ACC112 (cell line): ENCODE measurements at regions not wholly inside any gene's neighbourhood (a gene's known extent, or its start where the extent isn't known, plus 50 kb on each side); places are given as distances from the start of the nearest gene placed in this dataset.

Source experiments
- H2AFZ ChIP-seq: fragments of 200-600 bp; sonication (generic); one replicate; pipeline ENCODE4 v1.6.0; 2017; ENCODE audit warnings: antibody characterized with exemption, low read length; ENCODE audit not compliant: unreplicated experiment
- H3K27ac ChIP-seq: fragments of 200-600 bp; sonication (generic); 2 replicates; pipeline ENCODE4 v1.5.1; 2014; ENCODE audit warnings: low read depth, mild to moderate bottlenecking, antibody characterized with exemption, low read length, moderate library complexity
- H3K27me3 ChIP-seq: fragments of 200-600 bp; sonication (generic); 2 replicates; pipeline ENCODE4 v1.6.1; 2014; ENCODE audit warnings: mild to moderate bottlenecking, antibody characterized with exemption, low read length, moderate library complexity, mixed read lengths; ENCODE audit not compliant: insufficient read depth
- H3K36me3 ChIP-seq: fragments of 200-600 bp; sonication (generic); 2 replicates; pipeline ENCODE4 v1.6.1; 2016; ENCODE audit warnings: mild to moderate bottlenecking, antibody characterized with exemption, low read length, moderate library complexity, mixed read lengths; ENCODE audit not compliant: insufficient read depth
- H3K4me1 ChIP-seq: fragments of 200-600 bp; sonication (generic); one replicate; pipeline ENCODE4 v1.6.1; 2016; ENCODE audit warnings: low read length, mixed read lengths; ENCODE audit not compliant: insufficient read depth, unreplicated experiment, control insufficient read depth
- H3K4me3 ChIP-seq: fragments of 200-600 bp; sonication (generic); 2 replicates; pipeline ENCODE4 v1.5.1; 2014; ENCODE audit warnings: mild to moderate bottlenecking, low read depth, low read length
- H3K79me2 ChIP-seq: fragments of 200-600 bp; sonication (generic); one replicate; pipeline ENCODE4 v1.6.0; 2016; ENCODE audit warnings: low read length; ENCODE audit not compliant: control insufficient read depth, unreplicated experiment, insufficient read depth

DNA sequence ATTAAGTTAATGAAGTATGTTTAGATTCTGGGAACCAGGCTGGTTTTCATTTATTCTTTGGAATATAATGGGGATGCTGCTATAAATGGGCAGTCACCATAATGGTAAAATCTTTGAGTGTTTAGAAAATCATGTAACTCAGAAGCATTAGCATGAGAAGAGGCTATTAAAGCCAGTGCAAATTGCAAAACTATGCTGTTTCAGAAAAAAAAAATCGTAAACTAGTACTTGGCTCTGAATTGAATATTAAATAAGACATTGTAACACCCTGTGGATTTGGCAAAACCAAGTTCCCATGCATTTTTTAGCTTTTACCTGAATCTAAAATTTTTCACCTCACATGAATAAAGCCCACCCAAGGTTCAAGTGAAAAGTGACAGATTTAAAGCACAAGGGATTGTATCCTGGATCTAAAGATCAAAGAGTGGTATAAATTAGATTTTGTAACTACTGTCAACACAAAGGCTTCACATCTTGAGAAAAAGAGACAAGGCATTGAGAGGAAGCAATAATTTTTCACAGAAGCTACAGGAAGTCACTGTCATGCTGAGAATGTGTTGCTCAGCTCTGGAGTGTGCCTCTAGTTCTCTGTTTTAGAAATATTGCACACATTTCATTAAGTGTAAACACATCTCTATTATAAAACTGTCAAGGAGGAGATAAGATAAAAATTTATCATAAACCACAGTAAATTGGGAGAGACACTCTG is 142.2 kb downstream of the ABCA8 start:
- Histone ChIP-seq H3K27ac (no peak overlapping the region), H3K4me1 (no peaks in the 10 kb centered on the region), H3K79me2 (no peaks in the 10 kb centered on the region), H3K4me3 (no peak overlapping the region), H3K36me3 (no peaks in the 10 kb centered on the region), H2AFZ (no peak overlapping the region), H3K27me3 (no peaks in the 10 kb centered on the region)

DNA sequence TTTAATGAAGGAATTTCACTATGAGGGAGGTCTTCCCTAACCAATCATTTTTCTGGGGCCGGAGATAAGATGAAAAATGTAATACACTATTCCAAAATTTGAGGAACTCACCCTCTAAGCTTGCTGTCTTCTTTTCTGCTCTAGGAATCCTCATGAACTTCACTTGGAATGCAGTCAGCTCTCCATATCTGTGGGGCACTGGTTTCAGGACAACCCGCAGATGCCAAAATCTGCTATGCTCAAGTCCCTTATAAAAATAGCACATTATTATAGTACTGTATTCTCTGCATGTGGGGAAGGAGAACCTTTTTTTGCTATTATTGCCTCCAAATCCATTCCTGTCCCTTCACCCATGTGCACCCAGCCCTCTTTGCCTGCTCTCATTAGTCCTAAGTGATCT is 146.0 kb downstream of the ABCA8 start:
- no peaks in the 10 kb centered on the region for H3K27me3 ChIP-seq
- no peaks in the 10 kb centered on the region for H3K79me2 ChIP-seq
- H3K36me3 ChIP-seq = no peaks in the 10 kb centered on the region
- no peak overlapping the region for H3K27ac ChIP-seq
- no peak overlapping the region for H3K4me3 ChIP-seq
- no peaks in the 10 kb centered on the region for H3K4me1 ChIP-seq
- no peak overlapping the region for H2AFZ ChIP-seq

DNA sequence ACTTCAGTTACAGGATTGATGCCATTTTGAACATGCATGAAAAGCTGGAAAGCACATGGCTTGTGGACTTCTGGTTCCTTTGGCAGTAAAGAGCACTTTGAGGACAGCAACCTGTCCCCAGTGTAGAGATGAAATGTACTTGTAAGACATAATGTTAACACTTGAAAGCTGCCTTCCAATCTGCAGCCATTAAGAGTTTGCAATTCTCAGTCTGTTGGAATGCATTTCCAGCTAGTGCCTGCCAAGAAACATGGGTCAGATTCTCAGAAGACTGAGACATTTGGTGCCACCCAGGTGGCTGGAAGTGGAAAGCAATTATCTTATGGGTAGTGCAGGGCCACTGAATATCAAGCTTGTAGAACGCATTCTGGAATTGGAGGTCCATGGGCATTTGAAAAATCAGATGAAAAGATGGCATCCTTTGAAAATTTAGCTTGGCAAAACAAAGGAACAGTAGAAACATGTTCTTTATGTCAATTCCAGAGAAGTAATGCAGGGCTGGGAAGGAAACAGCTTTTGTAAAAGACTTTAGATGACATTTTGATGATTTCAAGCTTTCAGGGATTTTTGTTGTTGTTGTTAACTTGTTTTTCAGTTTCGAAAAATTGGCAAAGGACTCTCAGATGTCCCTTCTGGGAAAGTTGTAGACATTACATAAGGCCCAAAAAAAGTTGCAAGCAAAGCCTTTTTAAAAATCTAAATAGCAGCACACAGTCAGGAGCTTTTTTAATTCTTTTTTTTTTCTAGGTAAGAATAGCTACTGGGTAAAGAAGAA is 147.0 kb downstream of the ABCA8 start:
- Histone ChIP-seq H3K79me2 (no peaks in the 10 kb centered on the region), H3K36me3 (no peaks in the 10 kb centered on the region), H3K27me3 (no peaks in the 10 kb centered on the region), H3K4me3 (no peak overlapping the region), H3K4me1 (no peaks in the 10 kb centered on the region), H3K27ac (no peak overlapping the region), H2AFZ (no peak overlapping the region)

DNA sequence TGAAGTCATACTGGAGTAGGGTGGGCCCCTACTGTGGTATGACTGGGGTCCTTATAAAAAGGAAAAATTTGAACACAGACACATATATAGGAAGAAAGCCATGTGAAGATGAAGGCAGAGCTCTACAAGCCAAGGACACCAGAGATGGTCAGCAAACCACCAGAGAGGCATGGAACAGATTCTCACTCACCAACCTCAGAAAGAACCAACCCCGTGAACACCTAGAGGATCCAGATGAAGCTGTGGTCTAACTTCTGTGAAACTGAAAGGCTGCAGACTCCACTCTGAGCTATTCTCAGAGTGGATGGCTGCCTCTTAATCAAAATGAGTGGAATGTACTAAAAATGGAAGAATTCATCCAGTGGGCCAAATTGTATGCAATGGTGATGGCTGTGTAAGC is 149.6 kb downstream of the ABCA8 start:
- Histone ChIP-seq H3K79me2 (no peaks in the 10 kb centered on the region), H3K27ac (no peak overlapping the region), H2AFZ (no peak overlapping the region), H3K4me1 (peaks cover 3% of the 10 kb centered on the region), H3K27me3 (no peaks in the 10 kb centered on the region), H3K4me3 (no peak overlapping the region), H3K36me3 (no peaks in the 10 kb centered on the region)

DNA sequence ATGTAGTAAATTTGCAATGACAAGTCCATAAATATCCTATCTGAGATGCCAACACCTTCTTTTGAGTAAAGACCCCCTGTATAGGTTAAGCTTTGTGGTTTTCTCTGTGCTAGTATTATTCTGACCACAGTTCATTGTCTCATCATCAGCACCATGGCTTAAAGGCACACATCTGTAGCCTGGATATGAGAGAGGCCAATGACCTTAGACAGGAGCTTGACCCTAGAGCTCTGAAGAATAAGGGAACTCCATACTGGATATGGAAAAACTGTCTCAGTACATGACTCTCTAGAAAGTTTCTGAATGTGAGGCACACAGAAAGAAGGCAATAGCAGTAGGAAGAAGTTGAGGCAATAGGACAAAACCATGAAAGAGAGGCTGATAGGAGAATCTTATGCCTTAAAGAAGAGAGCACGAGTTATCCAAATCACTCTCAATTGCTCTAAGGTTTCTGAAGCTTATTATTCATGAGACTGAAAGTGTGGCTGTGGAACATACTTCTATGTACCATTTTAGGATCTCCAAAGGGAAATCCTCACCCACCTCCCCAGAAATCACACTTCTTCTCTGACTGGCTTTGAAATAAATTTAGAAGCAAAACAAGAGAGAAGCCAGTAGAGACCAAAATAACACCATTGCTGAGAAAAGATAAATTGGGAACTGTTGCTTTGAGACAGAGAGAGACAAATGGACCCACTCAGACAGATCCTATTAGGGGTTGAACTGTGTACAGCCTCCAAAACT is 150.2 kb downstream of the ABCA8 start:
- no peaks in the 10 kb centered on the region for H3K27me3 ChIP-seq
- H3K79me2 ChIP-seq = no peaks in the 10 kb centered on the region
- H3K27ac ChIP-seq = no peak overlapping the region
- H3K4me1 ChIP-seq = peaks cover 5% of the 10 kb centered on the region
- H3K36me3 ChIP-seq = no peaks in the 10 kb centered on the region
- H2AFZ ChIP-seq = no peak overlapping the region
- H3K4me3 ChIP-seq = no peak overlapping the region

DNA sequence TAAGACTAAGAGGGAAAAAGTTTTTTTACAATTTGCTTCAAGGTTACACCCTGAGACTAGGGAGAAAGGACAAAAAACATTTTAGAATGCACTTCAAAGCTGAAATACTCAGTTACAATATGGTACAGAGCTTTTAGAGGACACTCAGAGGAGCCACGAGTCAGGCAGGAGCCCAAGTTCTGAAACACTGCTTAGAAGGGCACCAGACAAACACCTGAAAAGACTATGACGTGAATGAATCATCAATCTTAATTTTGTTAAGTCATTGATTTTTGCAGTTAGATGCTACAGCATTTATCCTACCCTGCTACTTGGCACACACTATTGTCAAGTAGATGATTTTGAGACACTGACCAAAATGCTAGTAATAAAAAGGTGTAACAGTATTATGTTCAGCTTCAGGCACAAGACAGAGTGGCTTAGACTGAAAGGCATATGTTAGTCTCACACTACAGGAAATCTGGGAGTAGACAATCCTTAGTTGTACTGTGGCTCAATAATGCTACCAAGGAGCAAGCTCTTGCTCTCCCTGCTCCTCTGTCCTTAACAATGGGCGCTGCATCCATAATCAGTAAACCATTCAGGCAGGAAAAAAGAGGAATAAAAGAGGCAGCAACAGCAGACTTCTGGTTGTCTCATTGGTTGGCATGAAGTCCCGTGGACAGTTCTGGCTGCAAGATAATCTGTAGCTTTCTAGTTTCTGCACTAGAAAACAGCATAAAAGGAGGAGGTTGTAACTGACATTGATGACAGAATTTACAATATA is 151.8 kb downstream of the ABCA8 start:
- Histone ChIP-seq H3K4me1 (peaks cover 5% of the 10 kb centered on the region), H3K4me3 (no peak overlapping the region), H3K27ac (no peak overlapping the region), H3K27me3 (no peaks in the 10 kb centered on the region), H3K79me2 (no peaks in the 10 kb centered on the region), H2AFZ (no peak overlapping the region), H3K36me3 (no peaks in the 10 kb centered on the region)

DNA sequence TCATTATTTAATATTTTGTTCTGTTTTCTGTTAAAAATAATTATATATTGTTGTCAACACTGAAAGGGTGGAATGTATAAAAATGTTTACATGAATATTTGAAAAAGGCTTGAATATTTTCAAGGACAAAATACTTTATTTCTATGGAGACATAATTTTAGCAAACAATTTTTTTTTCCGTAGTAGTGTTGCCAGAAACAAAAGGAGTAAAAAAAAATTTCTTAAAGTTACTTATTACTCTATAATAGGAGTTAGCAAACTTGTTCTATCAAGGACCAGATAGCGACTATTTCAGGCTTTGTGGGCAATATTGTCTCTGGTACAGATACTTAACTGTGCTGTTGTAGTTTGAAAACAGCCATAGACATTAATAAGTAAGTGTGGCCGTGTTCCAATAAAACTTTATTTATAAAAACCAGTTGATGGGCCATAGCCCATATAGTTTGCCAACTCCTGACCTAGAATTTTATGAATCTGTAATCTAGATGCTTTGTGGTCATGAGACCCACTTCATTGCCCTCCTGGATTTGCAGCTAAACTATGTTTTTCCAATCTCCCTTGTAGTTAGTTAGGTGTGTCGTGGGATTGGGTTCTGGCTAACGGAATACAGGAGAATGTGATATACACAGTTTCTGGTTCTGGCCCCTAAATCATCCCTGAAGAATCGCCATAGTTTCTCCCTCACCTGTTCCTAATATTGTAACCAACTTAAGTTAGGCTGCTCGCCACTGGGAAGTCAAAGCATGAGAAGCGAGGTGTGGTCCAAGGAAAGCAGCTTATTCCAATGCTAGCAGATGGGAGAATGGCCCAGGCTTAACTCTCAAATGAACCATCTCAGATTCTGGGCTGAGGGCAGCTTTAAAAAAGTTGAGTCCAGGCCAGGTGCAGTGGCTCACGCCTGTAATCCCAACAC is 153.6 kb downstream of the ABCA8 start:
- no peaks in the 10 kb centered on the region for H3K36me3 ChIP-seq
- H3K27ac ChIP-seq = no peak overlapping the region
- H3K4me3 ChIP-seq = no peak overlapping the region
- H3K79me2 ChIP-seq = no peaks in the 10 kb centered on the region
- no peak overlapping the region for H2AFZ ChIP-seq
- H3K4me1 ChIP-seq = peaks cover 5% of the 10 kb centered on the region
- no peaks in the 10 kb centered on the region for H3K27me3 ChIP-seq

DNA sequence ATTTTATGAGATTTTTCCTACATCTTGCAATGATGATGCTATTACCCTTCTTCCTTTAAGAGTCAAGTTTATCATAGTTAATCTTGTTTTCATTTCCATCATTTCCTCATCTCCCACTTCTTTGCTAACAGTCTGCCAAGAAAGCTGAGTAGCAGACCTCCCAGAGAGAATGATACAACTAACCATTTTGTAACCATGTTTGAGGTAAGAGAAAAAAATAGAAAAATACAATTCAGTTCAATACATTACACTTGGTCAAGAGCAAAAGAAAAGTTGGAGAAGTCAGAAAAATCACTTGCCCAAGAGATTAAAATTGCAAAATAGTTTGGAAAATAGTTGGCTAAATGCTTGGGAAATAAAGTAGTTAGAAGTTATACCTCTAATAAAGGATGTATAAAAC is 154.4 kb downstream of the ABCA8 start:
- peaks cover 5% of the 10 kb centered on the region for H3K4me1 ChIP-seq
- H3K4me3 ChIP-seq = no peak overlapping the region
- H3K79me2 ChIP-seq = no peaks in the 10 kb centered on the region
- H2AFZ ChIP-seq = no peak overlapping the region
- H3K27ac ChIP-seq = no peak overlapping the region
- H3K36me3 ChIP-seq = no peaks in the 10 kb centered on the region
- H3K27me3 ChIP-seq = no peaks in the 10 kb centered on the region

DNA sequence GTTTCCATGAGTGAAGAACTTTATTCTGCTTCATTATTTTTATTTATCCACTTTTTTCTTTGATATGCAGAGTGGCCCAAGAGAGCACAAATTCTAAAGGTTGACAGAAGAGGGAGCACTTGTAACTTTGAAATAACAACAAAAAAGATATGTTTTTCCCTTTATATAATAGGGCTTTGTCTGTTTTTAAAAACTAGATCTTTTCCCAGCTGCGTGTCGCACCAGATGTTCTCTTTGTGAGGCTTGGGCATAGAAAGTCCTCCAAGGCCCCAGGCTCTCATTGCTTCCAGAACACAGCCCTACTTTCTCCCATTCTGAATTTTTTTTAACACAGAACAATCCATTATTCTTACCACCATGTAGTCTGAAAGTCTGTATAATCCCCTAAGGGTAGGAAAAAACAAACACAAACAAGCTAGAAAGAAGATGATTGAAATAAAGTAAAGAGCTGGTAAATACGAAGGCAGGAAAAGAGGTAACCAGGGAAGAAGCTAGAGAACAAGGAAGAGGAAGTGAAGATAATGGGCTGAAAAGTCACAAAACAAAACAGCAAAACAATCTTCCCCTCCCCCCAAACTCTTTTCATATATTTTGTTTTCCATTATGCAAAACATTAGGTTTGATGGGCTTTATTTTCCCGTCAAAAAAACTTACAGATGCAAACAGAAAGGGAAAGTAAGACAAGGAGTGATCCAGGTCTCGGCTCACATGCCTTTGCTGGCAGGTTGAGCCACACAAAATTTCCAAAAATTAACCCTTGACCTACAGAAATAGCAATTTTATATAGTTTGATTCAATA is 160.4 kb downstream of the ABCA8 start:
- Histone ChIP-seq H3K36me3 (no peaks in the 10 kb centered on the region), H3K27ac (peak overlapping the region; percentile 56)

More for the DNA sequence above, 160.4 kb downstream of the ABCA8 start:
- H3K4me1 ChIP-seq = peaks cover 35% of the 10 kb centered on the region
- peak overlapping the region; percentile 97 for H2AFZ ChIP-seq
- H3K27me3 ChIP-seq = no peaks in the 10 kb centered on the region
- no peaks in the 10 kb centered on the region for H3K79me2 ChIP-seq
- H3K4me3 ChIP-seq = peak overlapping the region; percentile 52
